ENCODE measurements at regions not wholly inside any gene's neighbourhood (a gene's known extent, or its start where the extent isn't known, plus 50 kb on each side); places are given as distances from the start of the nearest gene placed in this dataset.

DNA sequence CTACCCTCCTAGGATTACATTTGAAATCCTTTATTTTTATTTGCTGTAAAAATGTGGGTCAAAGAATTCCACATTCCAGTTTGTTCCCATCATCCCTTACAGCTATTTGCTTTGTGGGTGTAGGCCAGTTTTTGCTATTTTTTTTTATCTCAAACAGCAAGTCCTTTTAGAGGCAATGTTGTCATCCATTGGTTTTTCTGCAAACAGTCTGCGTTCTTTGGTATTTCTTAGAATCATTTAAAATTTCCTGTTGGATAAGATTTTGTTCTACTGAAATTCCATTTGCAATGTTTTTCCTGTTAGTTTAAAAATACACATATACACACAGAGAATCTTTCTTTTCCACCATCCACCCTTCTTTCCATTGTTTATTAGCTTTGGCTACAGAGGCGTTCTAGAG lies 53.3 kb upstream of the STK38L start:
- H3K27ac ChIP-seq (ENCODE audit: low read depth, low read length, poor library complexity, severe bottlenecking) = no peak overlapping the region
- no peaks in the 10 kb centered on the region for H3K36me3 ChIP-seq (ENCODE audit: insufficient read depth, low read length)
- H3K4me3 ChIP-seq (ENCODE audit: low read depth, low read length, poor library complexity, severe bottlenecking) = no peak overlapping the region
- TF ChIP-seq EZH2 (IDR thresholded peaks at IDR 0.05; ENCODE audit: borderline replicate concordance, low read length) = no peak
- TF ChIP-seq, protein P1, sequence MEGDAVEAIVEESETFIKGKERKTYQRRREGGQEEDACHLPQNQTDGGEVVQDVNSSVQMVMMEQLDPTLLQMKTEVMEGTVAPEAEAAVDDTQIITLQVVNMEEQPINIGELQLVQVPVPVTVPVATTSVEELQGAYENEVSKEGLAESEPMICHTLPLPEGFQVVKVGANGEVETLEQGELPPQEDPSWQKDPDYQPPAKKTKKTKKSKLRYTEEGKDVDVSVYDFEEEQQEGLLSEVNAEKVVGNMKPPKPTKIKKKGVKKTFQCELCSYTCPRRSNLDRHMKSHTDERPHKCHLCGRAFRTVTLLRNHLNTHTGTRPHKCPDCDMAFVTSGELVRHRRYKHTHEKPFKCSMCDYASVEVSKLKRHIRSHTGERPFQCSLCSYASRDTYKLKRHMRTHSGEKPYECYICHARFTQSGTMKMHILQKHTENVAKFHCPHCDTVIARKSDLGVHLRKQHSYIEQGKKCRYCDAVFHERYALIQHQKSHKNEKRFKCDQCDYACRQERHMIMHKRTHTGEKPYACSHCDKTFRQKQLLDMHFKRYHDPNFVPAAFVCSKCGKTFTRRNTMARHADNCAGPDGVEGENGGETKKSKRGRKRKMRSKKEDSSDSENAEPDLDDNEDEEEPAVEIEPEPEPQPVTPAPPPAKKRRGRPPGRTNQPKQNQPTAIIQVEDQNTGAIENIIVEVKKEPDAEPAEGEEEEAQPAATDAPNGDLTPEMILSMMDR (IDR thresholded peaks at IDR 0.05; ENCODE audit: low read length) = no peak
- no peaks in the 10 kb centered on the region for H4K20me1 ChIP-seq (ENCODE audit: insufficient read depth, low read length)
- H3K9me3 ChIP-seq (ENCODE audit: low read length) = no peaks in the 10 kb centered on the region
- no peaks in the 10 kb centered on the region for H3F3A ChIP-seq (ENCODE audit: insufficient read depth, low read length)
- H3K9me2 ChIP-seq (ENCODE audit: low read depth, low read length) = no peaks in the 10 kb centered on the region
- no peaks in the 10 kb centered on the region for H3K4me1 ChIP-seq (ENCODE audit: insufficient read depth, low read length, severe bottlenecking)
- no peaks in the 10 kb centered on the region for H3K27me3 ChIP-seq (ENCODE audit: insufficient read depth, low read length)
- no peak overlapping the region for H3K4me2 ChIP-seq (ENCODE audit: low read length)
- H2AFZ ChIP-seq (ENCODE audit: low read length) = no peak overlapping the region
- no peaks in the 10 kb centered on the region for H3K79me2 ChIP-seq (ENCODE audit: insufficient read depth, low read length)
- H3K9ac ChIP-seq (ENCODE audit: low read length) = no peak overlapping the region

DNA sequence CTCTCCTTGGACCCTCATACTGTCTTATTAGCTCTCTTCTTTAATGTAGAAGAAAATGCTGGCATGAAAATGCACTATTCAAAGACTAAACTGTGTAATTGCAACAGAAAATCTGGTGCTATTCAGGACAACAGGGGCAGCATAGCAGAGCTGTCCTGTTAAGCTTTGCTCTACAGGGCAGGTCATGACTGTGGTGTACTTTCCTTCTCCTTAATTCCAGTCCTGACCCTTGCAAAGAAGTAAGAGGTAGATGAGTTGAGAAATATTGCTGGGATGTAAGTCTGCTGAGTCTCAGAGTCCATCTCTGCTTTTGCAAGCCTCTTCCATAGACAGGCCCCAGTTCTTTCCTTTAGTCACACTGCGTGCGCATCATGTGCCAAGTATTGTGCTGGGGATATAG lies 52.6 kb upstream of the STK38L start:
- Histone ChIP-seq H3K4me3 (ENCODE audit: low read depth, low read length, poor library complexity, severe bottlenecking) (no peak overlapping the region), H3K9me2 (ENCODE audit: low read depth, low read length) (no peaks in the 10 kb centered on the region), H2AFZ (ENCODE audit: low read length) (no peak overlapping the region), H3K36me3 (ENCODE audit: insufficient read depth, low read length) (no peaks in the 10 kb centered on the region), H3K27ac (ENCODE audit: low read depth, low read length, poor library complexity, severe bottlenecking) (no peak overlapping the region), H3K79me2 (ENCODE audit: insufficient read depth, low read length) (no peaks in the 10 kb centered on the region), H3K9ac (ENCODE audit: low read length) (no peak overlapping the region), H3K4me2 (ENCODE audit: low read length) (no peak overlapping the region), H3F3A (ENCODE audit: insufficient read depth, low read length) (no peaks in the 10 kb centered on the region), H4K20me1 (ENCODE audit: insufficient read depth, low read length) (no peaks in the 10 kb centered on the region), H3K4me1 (ENCODE audit: insufficient read depth, low read length, severe bottlenecking) (no peaks in the 10 kb centered on the region), H3K27me3 (ENCODE audit: insufficient read depth, low read length) (no peaks in the 10 kb centered on the region), H3K9me3 (ENCODE audit: low read length) (no peaks in the 10 kb centered on the region)
- no peak for TF ChIP-seq EZH2 (IDR thresholded peaks at IDR 0.05; ENCODE audit: borderline replicate concordance, low read length)
- TF ChIP-seq, protein P1 (IDR thresholded peaks at IDR 0.05; ENCODE audit: low read length) = no peak

DNA sequence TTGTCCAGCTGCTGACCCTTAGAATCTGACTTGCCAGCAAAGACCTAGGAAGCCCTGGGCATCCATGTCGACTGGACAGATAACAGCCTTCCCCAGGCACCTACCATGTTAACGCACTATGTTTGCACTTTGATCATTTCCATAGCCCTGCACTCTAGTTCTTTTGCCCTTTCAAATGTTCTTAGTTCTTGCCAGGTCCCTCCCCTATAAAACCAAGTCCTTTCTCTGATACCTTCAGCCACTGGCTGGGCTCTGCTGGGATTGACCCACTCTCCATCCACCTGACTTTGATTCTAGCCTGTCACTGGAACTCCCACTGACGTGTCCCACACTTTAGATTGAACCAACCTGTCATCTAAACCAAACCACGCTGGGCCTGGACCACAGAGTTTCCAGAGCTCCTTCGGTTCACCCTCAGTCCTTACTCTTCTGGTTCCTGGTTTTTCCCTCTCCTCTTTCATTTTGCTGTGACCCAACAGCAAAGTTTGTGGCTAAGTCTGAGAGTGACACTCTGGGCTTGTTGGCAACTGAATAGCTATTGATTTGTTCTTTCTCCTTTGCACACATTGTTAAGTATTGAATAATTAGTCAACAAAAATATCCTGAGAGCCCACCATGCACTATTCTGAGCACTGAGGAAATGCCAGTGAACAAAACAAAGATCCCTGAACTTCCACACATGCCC lies 51.8 kb upstream of the STK38L start:
- Histone ChIP-seq H3K4me2 (ENCODE audit: low read length) (no peak overlapping the region), H3K79me2 (ENCODE audit: insufficient read depth, low read length) (no peaks in the 10 kb centered on the region), H4K20me1 (ENCODE audit: insufficient read depth, low read length) (no peaks in the 10 kb centered on the region), H3K4me3 (ENCODE audit: low read depth, low read length, poor library complexity, severe bottlenecking) (no peak overlapping the region), H3K27ac (ENCODE audit: low read depth, low read length, poor library complexity, severe bottlenecking) (no peak overlapping the region), H3K9me3 (ENCODE audit: low read length) (no peaks in the 10 kb centered on the region), H2AFZ (ENCODE audit: low read length) (no peak overlapping the region), H3K36me3 (ENCODE audit: insufficient read depth, low read length) (no peaks in the 10 kb centered on the region), H3K4me1 (ENCODE audit: insufficient read depth, low read length, severe bottlenecking) (no peaks in the 10 kb centered on the region), H3K9ac (ENCODE audit: low read length) (no peak overlapping the region), H3K27me3 (ENCODE audit: insufficient read depth, low read length) (no peaks in the 10 kb centered on the region), H3F3A (ENCODE audit: insufficient read depth, low read length) (no peaks in the 10 kb centered on the region), H3K9me2 (ENCODE audit: low read depth, low read length) (no peaks in the 10 kb centered on the region)
- no peak for TF ChIP-seq EZH2 (IDR thresholded peaks at IDR 0.05; ENCODE audit: borderline replicate concordance, low read length)
- TF ChIP-seq, protein P1 (IDR thresholded peaks at IDR 0.05; ENCODE audit: low read length) = no peak

All from OCI-LY1 (cell line).